ENCODE measurements at regions not wholly inside any gene's neighbourhood (a gene's known extent, or its start where the extent isn't known, plus 50 kb on each side); places are given as distances from the start of the nearest gene placed in this dataset.
A peak's percentile ranks its signal among the peaks of the same experiment; 100 is the strongest.

DNA sequence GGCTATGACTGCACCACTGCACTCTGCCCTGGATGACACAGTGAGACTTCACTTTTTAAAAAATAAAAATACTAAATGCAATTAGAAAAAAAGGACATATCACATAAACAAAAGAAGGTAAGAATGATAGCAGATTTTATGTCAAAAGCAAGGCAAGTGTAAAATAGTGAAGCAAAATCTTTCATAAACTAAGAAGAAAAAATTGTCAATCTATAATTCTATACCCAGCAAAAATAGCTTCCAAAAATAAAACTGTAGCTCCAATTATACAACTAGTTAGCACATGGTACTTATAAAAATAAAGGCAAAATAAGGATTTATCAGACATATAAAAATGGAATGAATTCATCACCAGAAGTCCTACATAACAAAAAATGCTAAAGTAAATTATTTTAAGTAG is 85.4 kb upstream of the SVIL start:
- no peak overlapping the region for H3K4me3 ChIP-seq (ENCODE audit: low read depth, low read length)
- TF ChIP-seq CTCF (IDR thresholded peaks at IDR 0.05; ENCODE audit: insufficient read depth, low read length, poor library complexity, severe bottlenecking) = no peak
- no peak for DNase-seq (ENCODE audit: low read depth)
- H3K27me3 ChIP-seq (ENCODE audit: control insufficient read depth, insufficient read depth, low read length) = no peaks in the 10 kb centered on the region
- H3K36me3 ChIP-seq (ENCODE audit: control insufficient read depth, insufficient read depth, low read length) = peaks cover 1% of the 10 kb centered on the region

DNA sequence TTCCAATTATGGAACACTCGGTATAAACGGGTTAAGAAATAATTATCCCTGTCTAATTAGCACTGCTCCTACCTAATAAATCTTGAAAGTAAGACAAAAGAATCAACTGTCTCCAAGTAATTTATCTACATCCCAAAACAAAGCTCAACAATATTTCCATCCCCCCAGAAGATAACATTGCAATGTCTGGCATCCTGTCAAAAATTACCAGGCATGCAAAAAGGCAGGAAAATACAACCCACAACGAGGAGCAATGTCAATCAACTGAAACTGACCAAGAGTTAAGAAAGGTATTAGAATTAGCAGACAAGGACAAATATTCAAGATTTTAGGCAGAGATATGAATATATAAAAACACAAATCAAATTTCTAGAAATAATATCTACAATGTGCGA is 84.5 kb upstream of the SVIL start:
- DNase-seq (ENCODE audit: low read depth) = no peak
- Histone ChIP-seq H3K27me3 (ENCODE audit: control insufficient read depth, insufficient read depth, low read length) (no peaks in the 10 kb centered on the region), H3K36me3 (ENCODE audit: control insufficient read depth, insufficient read depth, low read length) (peaks cover 1% of the 10 kb centered on the region), H3K4me3 (ENCODE audit: low read depth, low read length) (no peak overlapping the region)
- no peak for TF ChIP-seq CTCF (IDR thresholded peaks at IDR 0.05; ENCODE audit: insufficient read depth, low read length, poor library complexity, severe bottlenecking)

GRCh38 chr10:29715296-29715695 is 80.5 kb upstream of the SVIL start:
- Histone ChIP-seq H3K36me3 (ENCODE audit: control insufficient read depth, insufficient read depth, low read length) (peaks cover 1% of the 10 kb centered on the region), H3K27me3 (ENCODE audit: control insufficient read depth, insufficient read depth, low read length) (no peaks in the 10 kb centered on the region)
- no peak for TF ChIP-seq CTCF (IDR thresholded peaks at IDR 0.05; ENCODE audit: insufficient read depth, low read length, poor library complexity, severe bottlenecking)

DNA sequence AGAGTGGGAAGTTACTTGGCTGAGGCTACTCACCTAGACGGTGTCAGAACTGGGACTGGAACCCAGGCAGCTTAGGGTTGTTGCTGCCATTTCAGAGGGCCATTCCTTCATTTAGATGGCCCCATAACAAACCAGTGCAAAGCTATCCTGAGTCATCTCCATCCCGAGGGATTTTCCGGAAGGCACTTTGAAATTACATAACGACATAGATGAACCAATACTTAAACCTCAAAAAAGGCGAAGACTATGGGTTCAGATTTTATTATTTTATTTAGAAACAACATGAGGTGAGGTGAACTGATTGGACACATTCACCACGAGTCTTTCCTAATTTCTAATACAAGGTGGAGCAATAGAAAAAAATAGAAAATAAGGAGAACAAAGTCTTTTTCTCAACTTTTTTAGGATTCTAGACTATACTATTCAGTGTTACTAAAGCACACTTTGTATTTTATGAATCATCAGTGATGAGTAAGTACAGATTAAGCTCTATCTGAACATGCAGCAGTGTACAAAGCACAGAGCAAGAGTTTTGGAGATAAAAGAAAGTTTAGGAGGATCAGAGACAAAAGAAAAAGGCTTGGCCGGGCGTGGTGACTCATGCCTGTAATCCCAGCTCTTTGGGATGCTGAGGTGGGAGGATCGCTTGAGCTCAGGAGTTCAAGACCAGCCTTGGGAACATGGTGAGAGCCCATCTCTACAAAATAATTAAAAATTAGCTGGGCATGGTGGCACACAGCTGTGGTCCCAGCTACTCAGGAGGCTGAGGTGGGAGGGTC is 79.5 kb upstream of the SVIL start:
- peaks cover 2% of the 10 kb centered on the region for H3K36me3 ChIP-seq (ENCODE audit: control insufficient read depth, insufficient read depth, low read length)
- H3K4me3 ChIP-seq (ENCODE audit: low read depth, low read length) = no peak overlapping the region
- TF ChIP-seq CTCF (IDR thresholded peaks at IDR 0.05; ENCODE audit: insufficient read depth, low read length, poor library complexity, severe bottlenecking) = no peak
- no peaks in the 10 kb centered on the region for H3K27me3 ChIP-seq (ENCODE audit: control insufficient read depth, insufficient read depth, low read length)
- DNase-seq (ENCODE audit: low read depth) = peak; percentile 42

More at GRCh38 chr10:29715296-29715695, 80.5 kb upstream of the SVIL start:
- no peak for DNase-seq (ENCODE audit: low read depth)
- no peak overlapping the region for H3K4me3 ChIP-seq (ENCODE audit: low read depth, low read length)

DNA sequence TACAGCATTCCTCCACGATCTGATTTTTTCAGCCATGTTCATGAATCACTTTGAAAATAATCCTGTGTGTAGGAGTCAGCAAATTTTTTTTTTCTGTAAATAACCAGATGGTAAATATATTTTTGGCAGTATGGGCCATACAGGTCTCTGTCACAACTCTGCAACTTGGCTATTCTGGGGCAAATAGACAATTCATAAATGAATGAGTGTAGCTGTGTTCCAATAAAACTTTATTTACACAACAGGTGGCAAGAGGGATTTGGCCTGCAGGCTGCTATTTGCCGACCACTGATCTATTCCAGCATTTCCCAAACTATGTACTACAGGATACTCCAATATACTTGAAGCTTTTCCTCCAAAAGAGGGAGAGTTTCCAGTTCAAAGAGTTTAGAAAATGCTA is 78.7 kb upstream of the SVIL start:
- no peak for DNase-seq (ENCODE audit: low read depth)
- Histone ChIP-seq H3K4me3 (ENCODE audit: low read depth, low read length) (no peak overlapping the region), H3K27me3 (ENCODE audit: control insufficient read depth, insufficient read depth, low read length) (no peaks in the 10 kb centered on the region), H3K36me3 (ENCODE audit: control insufficient read depth, insufficient read depth, low read length) (peaks cover 2% of the 10 kb centered on the region)
- no peak for TF ChIP-seq CTCF (IDR thresholded peaks at IDR 0.05; ENCODE audit: insufficient read depth, low read length, poor library complexity, severe bottlenecking)

DNA sequence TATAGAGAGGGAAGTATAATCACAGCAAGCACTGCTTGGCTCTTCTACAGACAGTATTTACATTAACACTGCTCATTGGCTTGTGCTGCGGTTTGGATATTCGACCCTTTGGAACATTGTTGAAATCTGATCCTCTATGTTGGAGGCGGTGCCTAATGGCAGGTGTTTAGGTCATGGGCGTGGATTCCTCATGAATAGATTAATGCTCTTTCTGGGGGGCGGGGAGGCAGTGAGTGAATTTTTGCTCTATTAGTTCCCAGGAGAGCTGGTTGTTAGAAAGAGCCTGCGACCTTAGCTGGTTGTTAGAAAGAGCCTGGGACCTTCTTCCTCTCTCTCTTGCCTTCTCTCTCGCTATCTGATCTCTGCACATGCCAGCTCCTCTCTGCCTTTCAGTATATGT is 77.3 kb upstream of the SVIL start:
- DNase-seq (ENCODE audit: low read depth) = no peak
- no peak overlapping the region for H3K4me3 ChIP-seq (ENCODE audit: low read depth, low read length)
- H3K27me3 ChIP-seq (ENCODE audit: control insufficient read depth, insufficient read depth, low read length) = no peaks in the 10 kb centered on the region
- TF ChIP-seq CTCF (IDR thresholded peaks at IDR 0.05; ENCODE audit: insufficient read depth, low read length, poor library complexity, severe bottlenecking) = no peak
- H3K36me3 ChIP-seq (ENCODE audit: control insufficient read depth, insufficient read depth, low read length) = peaks cover 2% of the 10 kb centered on the region

Measured in kidney epithelial cell (primary cell).